ENCODE measurements at regions not wholly inside any gene's neighbourhood (a gene's known extent, or its start where the extent isn't known, plus 50 kb on each side); places are given as distances from the start of the nearest gene placed in this dataset.
"Not testable (repeated sequence)": the region's sequence is repeated elsewhere in the genome, so short reads cannot be mapped to it uniquely, and the experiment has no call there.

DNA sequence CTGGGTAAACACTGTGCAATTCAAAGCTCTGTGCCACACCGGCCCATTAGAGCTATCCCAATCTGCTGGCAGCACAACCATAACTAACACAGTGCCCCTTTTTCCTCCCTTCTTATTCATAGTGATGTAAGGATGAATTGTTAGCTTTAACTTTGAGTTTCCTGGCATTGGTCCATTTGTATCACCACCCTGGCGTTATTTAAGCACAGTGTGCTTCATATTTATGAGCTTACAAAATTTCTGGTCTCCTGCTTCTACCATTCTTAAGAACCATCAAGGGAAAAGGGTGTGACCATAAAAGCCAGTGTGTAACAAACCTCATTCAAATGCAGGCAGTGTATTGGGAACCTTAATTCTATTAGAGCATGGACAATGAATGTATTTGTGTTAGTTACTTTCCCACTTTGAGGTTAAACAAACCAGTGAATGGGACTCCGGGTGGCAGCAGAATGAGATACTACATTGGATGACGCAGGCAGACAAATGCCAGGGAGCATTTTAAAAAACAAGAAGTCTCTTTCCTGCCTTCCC is 222.6 kb downstream of the TMEM161B start:
- Mint-ChIP-seq H3K36me3 (no peaks in the 10 kb centered on the region), H3K27me3 (peaks cover 2 to 4% of the 10 kb centered on the region in 2 donors), H3K4me3 (no peak overlapping the region), H3K4me1 (no peaks in the 10 kb centered on the region), H3K9me3 (no peaks in the 10 kb centered on the region), H3K27ac (no peak overlapping the region)
- H3K4me3 ChIP-seq (ENCODE audit: low read length), result no peak overlapping the region
- H3K36me3 ChIP-seq (ENCODE audit: insufficient read depth, low read length), result no peaks in the 10 kb centered on the region
- H3K4me1 ChIP-seq (ENCODE audit: insufficient read depth, low read length), result no peaks in the 10 kb centered on the region
- DNase-seq, result no peak
- no peaks in the 10 kb centered on the region for H3K9me3 ChIP-seq (ENCODE audit: low read length)
- H3K27ac ChIP-seq (ENCODE audit: low read depth, low read length), result no peak overlapping the region
- H3K27me3 ChIP-seq (ENCODE audit: insufficient read depth, low read length, poor library complexity, severe bottlenecking), result no peaks in the 10 kb centered on the region
- ChIA-PET CTCF (no interaction called here), POLR2A (no interaction called here)

GRCh38 chr5:88045165-88045564 is 223.5 kb downstream of the TMEM161B start:
- Histone ChIP-seq H3K36me3 (ENCODE audit: insufficient read depth, low read length) (no peaks in the 10 kb centered on the region), H3K27me3 (ENCODE audit: insufficient read depth, low read length, poor library complexity, severe bottlenecking) (no peaks in the 10 kb centered on the region), H3K27ac (ENCODE audit: low read depth, low read length) (no peak overlapping the region), H3K4me3 (ENCODE audit: low read length) (no peak overlapping the region), H3K9me3 (ENCODE audit: low read length) (no peaks in the 10 kb centered on the region), H3K4me1 (ENCODE audit: insufficient read depth, low read length) (no peaks in the 10 kb centered on the region)
- no peak for DNase-seq
- ChIA-PET CTCF (no interaction called here), POLR2A (no interaction called here)
- H3K27me3 Mint-ChIP-seq, result peaks cover 0 to 2% of the 10 kb centered on the region in 2 donors
- no peak overlapping the region for H3K27ac Mint-ChIP-seq
- H3K4me1 Mint-ChIP-seq, result no peaks in the 10 kb centered on the region
- H3K36me3 Mint-ChIP-seq, result no peaks in the 10 kb centered on the region
- no peak overlapping the region for H3K4me3 Mint-ChIP-seq
- H3K9me3 Mint-ChIP-seq, result no peaks in the 10 kb centered on the region

DNA sequence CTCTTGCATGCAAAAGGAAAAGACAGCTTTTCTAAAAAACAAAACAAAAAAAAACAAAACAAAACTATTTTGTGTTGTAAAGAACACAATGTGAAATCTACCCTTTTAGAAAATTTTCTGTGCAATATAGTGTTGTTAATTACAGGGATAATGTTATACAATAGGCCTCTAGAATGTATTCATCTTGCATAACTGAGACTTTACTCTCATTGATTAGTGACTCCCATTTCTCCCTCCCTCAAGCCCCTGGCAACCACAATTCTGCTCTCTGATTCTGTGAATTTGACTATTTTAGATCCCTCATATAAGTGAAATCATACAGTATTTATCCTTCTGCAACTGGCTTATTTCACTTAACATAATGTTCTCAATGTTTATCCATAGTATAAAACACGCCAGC is 234.1 kb downstream of the TMEM161B start:
- peaks cover 0 to 2% (median 0%) of the 10 kb centered on the region in 5 donors for H3K9me3 Mint-ChIP-seq
- no peaks in the 10 kb centered on the region for H3K4me1 Mint-ChIP-seq
- Histone ChIP-seq H3K4me3 (ENCODE audit: low read length) (no peak overlapping the region), H3K36me3 (ENCODE audit: insufficient read depth, low read length) (no peaks in the 10 kb centered on the region), H3K27me3 (ENCODE audit: insufficient read depth, low read length, poor library complexity, severe bottlenecking) (no peaks in the 10 kb centered on the region), H3K4me1 (ENCODE audit: insufficient read depth, low read length) (no peaks in the 10 kb centered on the region), H3K27ac (ENCODE audit: low read depth, low read length) (no peak overlapping the region), H3K9me3 (ENCODE audit: low read length) (no peaks in the 10 kb centered on the region)
- ChIA-PET CTCF (no interaction called here), POLR2A (no interaction called here)
- no peaks in the 10 kb centered on the region for H3K36me3 Mint-ChIP-seq
- no peak overlapping the region for H3K4me3 Mint-ChIP-seq
- H3K27ac Mint-ChIP-seq, result no peak overlapping the region
- peaks cover 0 to 1% of the 10 kb centered on the region in 2 donors for H3K27me3 Mint-ChIP-seq
- DNase-seq, result no peak

- no peak overlapping the region for H3K27ac ChIP-seq (ENCODE audit: low read depth, low read length)
- no peaks in the 10 kb centered on the region for H3K9me3 ChIP-seq (ENCODE audit: low read length)
- no peaks in the 10 kb centered on the region for H3K36me3 ChIP-seq (ENCODE audit: insufficient read depth, low read length)
- no peaks in the 10 kb centered on the region for H3K4me1 ChIP-seq (ENCODE audit: insufficient read depth, low read length)
- Mint-ChIP-seq H3K4me1 (no peaks in the 10 kb centered on the region), H3K27me3 (no peaks in the 10 kb centered on the region), H3K9me3 (no peaks in the 10 kb centered on the region), H3K36me3 (no peaks in the 10 kb centered on the region), H3K27ac (no peak overlapping the region), H3K4me3 (no peak overlapping the region)
- ChIA-PET POLR2A (no interaction called here), CTCF (no interaction called here)
- no peaks in the 10 kb centered on the region for H3K27me3 ChIP-seq (ENCODE audit: insufficient read depth, low read length, poor library complexity, severe bottlenecking)
- no peak overlapping the region for H3K4me3 ChIP-seq (ENCODE audit: low read length)
- DNase-seq, result no peak
These were observed 235.5 kb downstream of the TMEM161B start for GRCh38 chr5:88033191-88033590.

- H3K27me3 Mint-ChIP-seq, result peaks cover 0 to 2% of the 10 kb centered on the region in 2 donors
- no peaks in the 10 kb centered on the region for H3K27me3 ChIP-seq (ENCODE audit: insufficient read depth, low read length, poor library complexity, severe bottlenecking)
- no peak overlapping the region for H3K27ac ChIP-seq (ENCODE audit: low read depth, low read length)
- H3K4me3 Mint-ChIP-seq, result no peak overlapping the region
- DNase-seq, result no peak
- H3K4me1 ChIP-seq (ENCODE audit: insufficient read depth, low read length), result no peaks in the 10 kb centered on the region
- H3K9me3 Mint-ChIP-seq, result peaks cover 0 to 3% (median 0%) of the 10 kb centered on the region in 5 donors
- no peaks in the 10 kb centered on the region for H3K36me3 Mint-ChIP-seq
- CTCF ChIA-PET, result no interaction called here
- no peaks in the 10 kb centered on the region for H3K9me3 ChIP-seq (ENCODE audit: low read length)
- no peaks in the 10 kb centered on the region for H3K36me3 ChIP-seq (ENCODE audit: insufficient read depth, low read length)
- H3K27ac Mint-ChIP-seq, result no peak overlapping the region
- POLR2A ChIA-PET, result no interaction called here
- no peak overlapping the region for H3K4me3 ChIP-seq (ENCODE audit: low read length)
- H3K4me1 Mint-ChIP-seq, result no peaks in the 10 kb centered on the region
These were observed 239.6 kb downstream of the TMEM161B start for GRCh38 chr5:88029011-88029410.

GRCh38 chr5:88021141-88021540 is 247.5 kb downstream of the TMEM161B start:
- no peak overlapping the region for H3K4me3 ChIP-seq (ENCODE audit: low read length)
- H3K27ac ChIP-seq (ENCODE audit: low read depth, low read length), result no peak overlapping the region
- ChIA-PET CTCF (no interaction called here), POLR2A (no interaction called here)
- H3K4me1 ChIP-seq (ENCODE audit: insufficient read depth, low read length), result no peaks in the 10 kb centered on the region
- no peaks in the 10 kb centered on the region for H3K36me3 ChIP-seq (ENCODE audit: insufficient read depth, low read length)
- H3K9me3 Mint-ChIP-seq, result peaks cover 0 to 2% (median 0%) of the 10 kb centered on the region in 5 donors
- no peak overlapping the region for H3K4me3 Mint-ChIP-seq
- DNase-seq, result no peak
- no peaks in the 10 kb centered on the region for H3K27me3 ChIP-seq (ENCODE audit: insufficient read depth, low read length, poor library complexity, severe bottlenecking)
- no peaks in the 10 kb centered on the region for H3K27me3 Mint-ChIP-seq
- H3K36me3 Mint-ChIP-seq, result no peaks in the 10 kb centered on the region
- no peak overlapping the region for H3K27ac Mint-ChIP-seq
- no peaks in the 10 kb centered on the region for H3K9me3 ChIP-seq (ENCODE audit: low read length)
- no peaks in the 10 kb centered on the region for H3K4me1 Mint-ChIP-seq

- H3K36me3 Mint-ChIP-seq, H3K27me3 Mint-ChIP-seq: not testable (repeated sequence)
These were observed 253.7 kb downstream of the TMEM161B start for GRCh38 chr5:88014984-88015383.

DNA sequence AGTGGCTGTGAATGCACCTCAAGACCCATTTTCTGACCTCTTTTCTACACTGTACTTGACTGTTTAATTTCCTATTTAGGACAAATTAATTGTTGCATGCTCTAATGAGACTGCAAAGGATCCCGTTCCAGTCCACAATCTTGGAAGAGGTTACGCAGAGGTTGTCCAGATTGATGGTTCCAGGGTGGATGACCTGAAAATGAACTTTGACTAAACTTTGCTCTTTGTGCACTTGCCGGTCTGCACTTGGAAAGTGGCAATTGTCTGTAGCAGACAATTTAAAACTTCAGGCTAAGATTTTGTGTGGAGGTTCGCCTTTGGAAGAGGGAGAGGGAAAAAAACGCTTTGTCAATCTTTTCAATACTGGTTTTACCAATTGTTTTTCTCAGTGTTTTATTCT is 267.8 kb downstream of the TMEM161B start:
- no peaks in the 10 kb centered on the region for H3K27me3 ChIP-seq (ENCODE audit: insufficient read depth, low read length, poor library complexity, severe bottlenecking)
- no peaks in the 10 kb centered on the region for H3K4me1 ChIP-seq (ENCODE audit: insufficient read depth, low read length)
- H3K4me3 ChIP-seq (ENCODE audit: low read length), result no peak overlapping the region
- no peak overlapping the region for H3K4me3 Mint-ChIP-seq
- H3K9me3 ChIP-seq (ENCODE audit: low read length), result no peaks in the 10 kb centered on the region
- no peak overlapping the region for H3K27ac ChIP-seq (ENCODE audit: low read depth, low read length)
- H3K9me3 Mint-ChIP-seq, result peaks cover 0 to 16% (median 0%) of the 10 kb centered on the region in 5 donors
- DNase-seq, result no peak
- H3K4me1 Mint-ChIP-seq, result no peaks in the 10 kb centered on the region
- ChIA-PET CTCF (no interaction called here), POLR2A (no interaction called here)
- H3K27ac Mint-ChIP-seq, result no peak overlapping the region
- no peaks in the 10 kb centered on the region for H3K36me3 Mint-ChIP-seq
- H3K27me3 Mint-ChIP-seq, result no peaks in the 10 kb centered on the region
- no peaks in the 10 kb centered on the region for H3K36me3 ChIP-seq (ENCODE audit: insufficient read depth, low read length)

More at GRCh38 chr5:88014984-88015383, 253.7 kb downstream of the TMEM161B start:
- H3K27ac ChIP-seq (ENCODE audit: low read depth, low read length); H3K9me3 ChIP-seq (ENCODE audit: low read length); POLR2A ChIA-PET; H3K9me3 Mint-ChIP-seq; H3K4me1 ChIP-seq (ENCODE audit: insufficient read depth, low read length); H3K27ac Mint-ChIP-seq; H3K27me3 ChIP-seq (ENCODE audit: insufficient read depth, low read length, poor library complexity, severe bottlenecking); H3K36me3 ChIP-seq (ENCODE audit: insufficient read depth, low read length); CTCF ChIA-PET; H3K4me1 Mint-ChIP-seq; H3K4me3 ChIP-seq (ENCODE audit: low read length); H3K4me3 Mint-ChIP-seq; DNase-seq: not testable (repeated sequence)

DNA sequence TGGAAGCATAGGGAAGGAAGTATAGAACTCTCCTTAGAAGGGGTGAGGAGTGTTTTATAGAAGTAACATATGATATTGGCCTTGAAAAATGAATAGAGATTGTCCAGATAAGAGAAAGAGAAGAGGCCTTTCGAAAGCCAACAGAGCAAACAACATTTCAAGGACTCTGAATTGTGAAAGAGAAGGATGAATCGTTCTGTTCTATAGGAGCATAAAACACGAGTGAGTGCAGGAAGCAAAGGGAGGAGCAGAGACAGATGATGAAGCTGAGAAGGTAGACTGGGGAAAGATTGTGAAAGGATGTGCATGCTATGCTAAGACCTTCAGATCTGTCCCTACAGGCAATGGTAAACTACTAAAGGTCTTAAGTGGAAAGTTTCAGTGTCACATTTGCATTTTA is 271.0 kb downstream of the TMEM161B start:
- Mint-ChIP-seq H3K36me3 (no peaks in the 10 kb centered on the region), H3K27me3 (no peaks in the 10 kb centered on the region), H3K4me3 (no peak overlapping the region), H3K9me3 (peaks cover 0 to 16% (median 3%) of the 10 kb centered on the region in 5 donors), H3K4me1 (no peaks in the 10 kb centered on the region), H3K27ac (no peak overlapping the region)
- ChIA-PET POLR2A (no interaction called here), CTCF (no interaction called here)
- Histone ChIP-seq H3K9me3 (ENCODE audit: low read length) (no peaks in the 10 kb centered on the region), H3K27me3 (ENCODE audit: insufficient read depth, low read length, poor library complexity, severe bottlenecking) (no peaks in the 10 kb centered on the region), H3K4me1 (ENCODE audit: insufficient read depth, low read length) (no peaks in the 10 kb centered on the region), H3K4me3 (ENCODE audit: low read length) (no peak overlapping the region), H3K36me3 (ENCODE audit: insufficient read depth, low read length) (no peaks in the 10 kb centered on the region), H3K27ac (ENCODE audit: low read depth, low read length) (no peak overlapping the region)
- no peak for DNase-seq
